Fibroblast of skin of right quadriceps (primary cell): ENCODE measurements at regions not wholly inside any gene's neighbourhood (a gene's known extent, or its start where the extent isn't known, plus 50 kb on each side); places are given as distances from the start of the nearest gene placed in this dataset.

Experiments used
- DNase-seq: peaks from one replicate; pipeline ENCODE4 v3.0.0-alpha.2; 2013

DNA sequence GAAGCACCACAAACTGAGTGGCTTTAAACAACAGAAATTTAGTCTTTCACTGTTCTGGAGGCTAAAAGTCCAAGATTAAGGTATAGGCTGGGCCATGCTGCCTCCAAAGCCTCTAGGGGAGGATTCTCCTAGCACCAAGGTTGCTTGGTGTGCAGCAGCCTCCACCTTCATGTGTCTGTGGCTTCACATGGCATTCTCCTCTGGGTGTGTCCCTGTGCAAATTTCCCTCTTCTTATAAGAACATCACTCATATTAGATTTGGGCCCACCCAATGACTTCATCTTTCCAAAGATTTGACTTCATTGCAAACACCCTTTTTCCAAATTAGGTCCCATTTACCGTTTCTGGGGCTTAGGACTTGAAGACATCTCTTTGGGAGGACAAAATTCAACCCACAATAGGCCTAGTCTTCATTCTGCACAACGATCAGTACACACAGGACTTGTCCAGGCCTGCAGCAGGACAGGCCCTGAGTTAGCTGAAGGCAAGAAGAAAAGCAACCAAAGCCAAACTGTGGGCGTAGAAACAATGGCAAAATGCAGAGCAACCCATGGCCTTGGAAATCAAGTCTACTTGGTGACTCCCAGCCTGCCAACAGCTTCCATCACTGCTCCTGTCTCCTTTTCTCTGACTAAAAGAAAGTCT, 521.2 kb upstream of the NBEA start:
- DNase-seq, result no peak

DNA sequence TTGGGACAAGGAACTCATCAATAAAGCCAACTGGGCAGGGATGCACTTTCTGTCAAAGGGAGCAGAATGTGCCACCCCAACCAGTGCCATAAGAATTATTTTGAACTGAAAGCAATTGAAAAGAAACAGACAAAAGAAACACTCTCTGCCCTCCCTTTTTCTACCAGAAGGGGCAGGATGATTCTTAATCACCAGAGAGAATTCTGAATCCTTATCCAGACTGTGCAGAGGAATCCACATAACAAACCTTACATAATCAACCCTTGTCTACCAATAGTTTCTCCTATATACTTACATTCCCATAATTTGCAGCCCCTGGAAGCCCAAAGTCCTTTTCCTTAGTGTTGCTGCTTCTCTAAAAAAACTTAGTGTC, 520.7 kb upstream of the NBEA start:
- DNase-seq, result no peak

DNA sequence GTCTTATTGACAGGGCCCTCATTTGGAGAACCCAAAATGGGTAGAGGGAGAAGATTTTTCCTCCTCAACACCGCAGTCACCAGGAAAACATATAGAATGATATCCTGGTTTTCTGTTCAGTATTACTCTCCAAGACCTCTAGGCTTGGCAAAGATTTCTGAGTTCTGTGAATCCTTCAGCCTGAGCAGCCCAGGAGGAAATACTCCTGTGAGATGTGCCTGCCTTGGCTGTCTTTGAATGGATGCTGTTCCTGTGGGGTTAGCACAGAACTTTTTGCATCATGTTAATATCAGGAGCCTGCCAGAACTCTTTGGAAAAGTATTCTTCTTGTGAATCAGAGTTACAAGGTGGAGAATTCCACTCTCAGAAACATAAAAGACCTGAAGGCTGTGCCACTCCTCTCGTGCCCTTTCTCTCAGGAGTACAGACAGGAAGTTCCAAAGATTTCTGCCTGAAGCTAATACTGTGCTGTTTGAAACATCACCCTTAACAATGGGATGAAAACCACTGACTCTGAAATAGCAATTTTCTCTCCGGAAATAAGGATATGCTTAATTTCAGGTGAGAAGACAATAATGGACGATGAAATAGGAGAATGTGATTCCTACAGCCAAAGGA, 520.1 kb upstream of the NBEA start:
- no peak for DNase-seq

DNA sequence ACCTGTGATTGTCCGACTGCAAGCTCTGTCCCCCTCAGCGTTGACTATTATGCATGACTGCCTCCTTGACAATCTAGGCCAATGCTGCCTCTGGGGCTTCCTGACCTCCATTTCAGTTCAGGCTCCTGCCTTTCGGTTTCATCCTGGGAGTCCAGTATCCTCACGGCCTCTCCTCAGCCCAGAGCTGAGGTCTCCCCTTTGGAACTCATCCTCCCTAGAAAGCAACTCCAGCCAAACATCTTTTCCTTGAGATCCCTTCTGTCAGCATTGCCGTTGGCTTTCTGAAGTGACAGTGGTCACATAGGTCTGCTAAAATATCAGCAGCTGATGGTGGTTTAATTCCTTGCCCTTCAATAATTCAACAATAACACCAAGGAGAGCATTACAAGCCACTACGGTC, 519.1 kb upstream of the NBEA start:
- no peak for DNase-seq

DNA sequence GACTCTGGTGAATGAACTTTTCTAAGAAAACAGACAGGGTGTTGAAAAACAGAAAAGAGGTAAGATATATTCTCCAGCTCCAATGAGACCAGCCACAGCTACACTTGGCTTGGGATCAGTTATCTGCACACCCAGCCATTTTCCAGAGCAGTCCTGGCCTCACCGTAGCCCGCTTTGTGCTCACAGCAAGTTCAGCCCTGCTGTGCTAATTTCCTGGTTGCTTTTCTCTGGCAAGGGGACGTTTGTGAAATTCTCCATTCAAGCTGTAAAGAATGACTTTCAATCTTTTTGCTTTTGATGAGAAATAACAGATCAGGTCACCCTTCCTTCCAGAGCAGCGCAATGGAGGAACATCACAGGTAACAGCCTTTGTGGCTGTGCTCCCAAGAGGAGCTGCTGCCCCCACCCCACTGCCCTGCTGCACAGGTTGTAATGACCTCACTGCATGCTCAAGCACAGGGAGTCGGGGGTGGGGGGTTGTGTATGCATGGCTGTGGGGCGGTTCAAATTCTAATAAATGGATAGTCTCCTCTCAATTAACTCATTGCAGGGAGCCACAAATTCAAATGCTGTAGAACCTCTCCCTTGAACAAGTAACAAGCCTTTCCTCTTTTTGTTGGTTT, 516.6 kb upstream of the NBEA start:
- DNase-seq, result no peak

DNA sequence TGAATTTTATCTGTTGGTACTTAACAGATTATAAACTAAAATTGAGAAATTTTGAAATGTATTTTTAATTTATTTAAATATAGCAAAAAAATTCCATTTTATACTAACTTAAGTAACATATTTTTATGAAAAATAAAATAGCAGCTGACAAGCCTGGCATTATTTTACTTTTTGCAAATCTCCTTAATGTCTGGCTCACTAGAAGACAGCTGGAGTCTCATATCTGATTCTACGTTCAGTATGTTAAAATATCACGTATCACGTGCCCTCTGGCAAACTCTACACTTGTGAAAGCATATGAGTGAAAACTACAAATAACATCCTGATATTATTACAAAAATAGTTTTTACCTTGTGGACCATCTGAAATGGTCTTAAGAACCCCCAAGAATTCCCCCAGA, 513.2 kb upstream of the NBEA start:
- DNase-seq, result no peak

DNA sequence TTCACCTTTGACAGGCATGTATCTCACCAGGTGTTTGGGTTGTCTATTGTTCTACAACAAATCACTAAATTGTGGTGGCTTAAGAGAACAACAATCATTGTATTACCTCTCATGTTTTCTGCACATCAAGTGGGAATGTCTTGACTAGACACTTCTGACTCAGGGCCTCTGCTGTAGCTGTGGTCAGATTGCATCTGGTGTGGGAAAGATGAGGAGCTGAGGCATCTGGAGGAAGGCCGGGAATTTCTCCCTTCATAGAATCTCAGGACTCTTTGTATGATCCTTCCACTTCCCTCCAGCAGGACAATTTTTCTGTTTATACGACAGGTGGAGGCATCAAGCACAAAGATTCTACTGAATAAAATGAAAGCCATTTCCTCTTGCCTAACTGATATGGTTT, 511.8 kb upstream of the NBEA start:
- DNase-seq, result no peak

DNA sequence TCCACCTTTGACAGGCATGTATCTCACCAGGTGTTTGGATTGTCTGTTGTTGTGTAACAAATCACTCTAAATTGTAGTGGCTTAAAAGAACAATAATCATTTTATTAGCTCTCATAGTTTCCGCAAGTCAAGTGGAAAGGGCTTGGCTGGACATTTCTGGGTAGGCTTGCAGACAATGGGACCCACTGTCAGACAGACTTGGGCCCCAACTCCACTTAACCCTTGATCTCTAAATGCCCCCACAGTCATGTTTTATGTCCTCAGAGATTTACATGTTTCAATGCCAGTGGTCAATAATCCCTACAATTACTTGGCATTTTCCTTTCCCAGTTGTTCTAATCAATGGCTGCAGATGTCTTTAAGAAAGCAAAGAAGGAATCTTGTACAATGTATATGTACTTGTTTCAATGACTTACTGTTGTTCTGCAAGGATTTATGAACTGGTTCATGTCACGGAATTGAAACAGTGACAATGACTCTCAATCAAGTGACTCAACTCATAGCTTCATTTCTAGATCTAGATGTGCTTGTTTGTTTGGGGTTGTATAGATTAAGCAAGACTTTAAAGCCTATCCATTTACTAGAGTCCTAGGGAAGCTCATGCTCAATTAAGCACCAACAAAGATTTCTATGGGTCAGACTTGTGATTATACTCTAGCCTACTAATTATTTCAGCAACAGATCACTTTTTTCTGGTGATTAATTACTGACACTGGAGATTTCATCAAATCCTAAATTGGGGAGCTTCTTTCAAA, 510.1 kb upstream of the NBEA start:
- DNase-seq, result no peak

DNA sequence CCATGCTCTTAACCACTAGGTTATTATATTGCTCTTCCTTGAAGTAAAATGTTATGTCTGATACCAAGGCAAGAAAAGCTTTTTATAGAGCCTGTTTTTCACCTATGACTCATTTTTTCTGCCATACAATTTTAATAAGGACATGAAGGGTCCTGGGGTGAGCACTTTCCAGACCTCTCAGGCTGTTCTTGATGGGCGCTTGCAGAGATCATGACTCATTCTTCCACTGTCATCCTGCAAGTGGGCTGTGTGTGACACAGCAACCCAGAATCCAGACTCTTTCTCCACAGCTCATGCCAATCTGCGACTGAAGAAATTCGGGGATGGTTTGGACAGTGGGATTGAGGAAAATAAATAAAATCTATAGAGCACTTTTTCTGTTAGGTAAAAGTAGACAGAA, 506.7 kb upstream of the NBEA start:
- DNase-seq, result peak; percentile 35

DNA sequence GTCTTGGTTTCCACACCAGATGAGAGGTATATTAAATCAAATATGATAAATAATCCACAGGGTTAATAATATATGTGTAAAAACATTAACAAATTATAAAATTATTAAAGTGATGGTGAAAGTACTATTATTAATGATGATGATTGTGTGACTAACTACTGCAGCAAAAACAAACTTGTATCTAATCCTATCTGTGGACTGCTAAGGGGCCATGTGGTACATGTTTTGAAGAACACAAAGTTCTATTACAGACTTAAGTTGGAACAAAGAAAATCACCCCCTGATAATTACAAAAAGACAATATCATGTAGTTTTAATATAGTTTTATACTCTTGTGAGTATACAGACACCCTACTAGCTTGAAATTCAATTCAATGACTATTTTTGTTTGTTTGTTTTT, 504.2 kb upstream of the NBEA start:
- no peak for DNase-seq

DNA sequence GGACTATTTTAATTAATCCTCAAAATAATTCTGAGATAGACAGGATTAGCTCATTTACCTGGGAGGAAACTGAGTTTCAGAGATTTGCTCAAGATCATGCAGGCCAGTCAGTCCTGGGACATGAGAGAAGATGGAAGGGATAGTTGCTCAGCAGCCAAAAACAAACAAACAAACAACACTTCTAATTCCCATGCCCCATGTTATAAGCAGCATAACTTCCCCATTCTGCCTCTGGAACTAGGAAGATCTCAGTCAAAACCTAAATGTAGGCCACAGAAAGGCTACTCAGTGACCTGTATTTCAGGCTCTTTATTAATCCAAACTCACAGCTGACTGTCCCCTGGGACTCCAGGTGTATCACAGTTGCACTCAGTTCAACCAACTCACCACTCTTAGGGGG, 489.2 kb upstream of the NBEA start:
- DNase-seq, result no peak

DNA sequence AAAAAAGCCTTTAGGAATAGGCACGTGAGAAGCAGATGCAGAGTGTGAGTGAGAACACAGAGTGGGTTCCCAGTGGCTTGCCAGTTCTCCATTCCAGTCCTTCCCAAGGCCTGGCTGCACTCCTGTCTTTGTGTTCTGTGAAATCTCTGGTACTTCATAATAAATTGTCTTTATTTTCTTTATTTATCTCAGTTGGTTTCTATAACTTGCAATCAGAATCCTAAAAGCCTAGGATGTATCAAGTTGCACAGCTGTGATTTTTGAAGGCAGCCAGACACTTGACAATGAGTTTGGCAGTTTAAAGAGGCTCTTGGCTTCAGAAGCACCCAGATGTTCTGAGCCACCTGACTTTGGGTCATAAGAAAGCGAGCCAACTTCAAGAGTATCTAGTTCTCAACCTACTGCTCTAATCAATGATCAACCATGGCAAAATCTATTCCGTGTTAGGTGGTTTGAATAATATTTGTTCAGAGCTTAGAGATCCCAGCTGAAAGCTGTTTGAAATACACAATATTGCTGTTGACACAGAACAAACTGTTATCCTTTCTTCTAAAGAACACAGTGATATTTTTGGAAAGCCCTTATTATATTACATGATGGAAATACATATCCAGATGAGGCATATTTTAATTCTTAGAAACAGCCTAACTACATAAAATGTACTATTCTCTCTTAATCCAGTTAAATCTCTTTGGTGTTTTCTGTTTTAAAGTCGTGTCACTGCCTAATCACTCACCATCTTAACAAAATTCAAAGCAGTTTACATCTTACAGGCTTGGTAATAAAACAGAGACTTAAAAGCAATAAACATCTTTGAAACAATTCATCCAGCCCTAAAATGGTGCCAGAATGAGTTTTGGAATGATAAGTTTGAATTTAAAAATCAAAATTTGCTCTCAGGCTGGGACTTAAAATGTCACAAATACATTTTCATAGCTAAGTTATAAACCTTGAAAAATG, 483.0 kb upstream of the NBEA start:
- DNase-seq, result no peak

DNA sequence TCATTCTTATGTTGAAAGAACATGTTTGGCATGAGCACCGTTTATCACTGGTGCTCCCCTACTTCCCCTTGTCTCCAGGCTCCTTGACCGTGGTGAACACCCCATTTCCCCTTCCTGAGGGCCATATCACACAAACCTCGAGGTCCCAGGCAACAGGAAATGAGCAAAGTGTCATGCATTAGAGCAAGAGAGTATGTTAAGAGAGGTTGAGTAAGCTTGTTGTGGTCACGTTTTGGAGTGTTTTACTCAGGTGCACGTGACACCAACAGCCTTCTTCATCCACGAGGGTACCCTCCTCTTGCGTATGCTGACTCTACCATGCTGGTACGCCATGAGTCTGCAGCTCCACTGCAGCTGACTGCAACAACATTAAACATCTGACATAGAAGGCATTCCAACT, 482.2 kb upstream of the NBEA start:
- DNase-seq, result no peak

DNA sequence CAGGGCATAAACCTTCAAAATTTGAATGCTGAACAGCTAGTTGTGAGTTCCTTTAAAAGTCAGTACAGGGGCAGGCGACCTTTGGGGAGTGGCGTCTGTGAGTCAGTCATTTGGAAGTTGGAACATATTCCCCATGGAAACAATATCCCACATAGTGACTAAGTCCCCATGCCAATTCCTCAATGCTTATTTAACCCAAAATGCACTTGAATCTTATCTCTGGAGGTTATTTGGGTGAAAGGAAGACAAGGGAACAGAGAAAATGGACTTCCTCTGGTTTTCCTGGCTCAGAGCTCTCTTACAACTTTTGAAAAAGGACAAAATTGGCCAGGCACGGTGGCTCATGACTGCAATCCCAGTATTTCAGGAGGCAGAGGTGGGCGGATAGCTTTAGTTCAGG, 479.2 kb upstream of the NBEA start:
- DNase-seq, result peak; percentile 50

DNA sequence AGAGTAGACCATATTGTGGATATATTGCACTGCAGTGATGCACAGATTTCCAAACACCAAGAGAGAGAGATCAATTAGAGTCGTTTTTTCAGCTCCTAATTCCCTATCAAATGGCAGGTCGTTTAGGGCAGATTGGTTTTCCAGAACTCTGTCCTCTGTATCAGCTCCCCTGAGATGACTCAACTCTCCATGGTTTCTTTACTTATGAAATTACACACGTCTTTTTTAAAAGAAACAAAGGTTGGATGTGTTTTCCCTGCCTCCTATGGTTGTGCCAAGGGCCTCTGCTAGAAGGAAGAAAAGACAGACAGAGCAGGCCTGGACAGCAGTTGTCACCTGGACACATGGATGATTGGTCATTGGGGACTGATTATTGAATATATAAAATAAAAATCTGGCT, 478.1 kb upstream of the NBEA start:
- DNase-seq, result no peak

DNA sequence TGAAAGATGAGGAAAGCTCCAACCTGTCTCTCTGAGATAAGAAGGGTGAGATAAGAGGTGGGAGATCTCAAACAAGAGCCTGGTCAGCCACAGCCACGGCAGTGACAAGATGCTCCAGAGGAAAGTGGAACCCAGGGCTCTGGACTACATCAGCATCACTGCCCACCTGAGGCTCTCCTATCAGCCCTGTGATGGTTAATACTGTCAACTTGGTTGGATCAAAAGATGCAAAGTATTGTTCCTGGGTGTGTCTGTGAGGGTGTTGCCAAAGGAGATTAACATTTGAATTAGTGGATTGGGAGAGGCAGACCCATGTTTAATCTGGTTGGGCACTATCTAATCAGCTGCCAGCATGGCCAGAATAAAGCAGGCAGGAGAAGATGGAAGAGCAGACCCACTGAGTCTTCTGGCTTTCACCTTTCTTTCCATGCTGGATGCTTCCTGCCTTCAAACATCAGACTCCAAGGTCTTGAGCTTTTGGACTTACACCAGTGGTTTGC, 476.6 kb upstream of the NBEA start:
- no peak for DNase-seq

DNA sequence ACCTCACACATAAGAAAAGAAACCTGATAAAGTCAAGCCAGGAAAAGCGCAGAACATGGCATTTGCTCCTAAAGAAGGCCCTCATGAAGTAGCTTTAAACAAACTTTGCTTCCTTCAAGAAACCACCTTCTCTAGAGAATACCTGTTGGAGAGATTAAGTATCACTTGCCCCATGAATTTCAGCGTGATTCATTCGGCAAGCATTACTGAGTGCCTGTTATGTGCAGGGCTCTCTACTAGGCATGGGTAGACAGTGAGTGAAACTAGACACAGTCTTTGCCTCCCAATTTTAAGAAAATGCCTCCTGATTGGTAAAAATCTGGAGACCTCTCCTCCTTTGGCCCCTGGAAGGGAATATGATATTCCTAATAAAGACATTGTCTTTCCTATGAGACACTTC, 475.8 kb upstream of the NBEA start:
- no peak for DNase-seq

DNA sequence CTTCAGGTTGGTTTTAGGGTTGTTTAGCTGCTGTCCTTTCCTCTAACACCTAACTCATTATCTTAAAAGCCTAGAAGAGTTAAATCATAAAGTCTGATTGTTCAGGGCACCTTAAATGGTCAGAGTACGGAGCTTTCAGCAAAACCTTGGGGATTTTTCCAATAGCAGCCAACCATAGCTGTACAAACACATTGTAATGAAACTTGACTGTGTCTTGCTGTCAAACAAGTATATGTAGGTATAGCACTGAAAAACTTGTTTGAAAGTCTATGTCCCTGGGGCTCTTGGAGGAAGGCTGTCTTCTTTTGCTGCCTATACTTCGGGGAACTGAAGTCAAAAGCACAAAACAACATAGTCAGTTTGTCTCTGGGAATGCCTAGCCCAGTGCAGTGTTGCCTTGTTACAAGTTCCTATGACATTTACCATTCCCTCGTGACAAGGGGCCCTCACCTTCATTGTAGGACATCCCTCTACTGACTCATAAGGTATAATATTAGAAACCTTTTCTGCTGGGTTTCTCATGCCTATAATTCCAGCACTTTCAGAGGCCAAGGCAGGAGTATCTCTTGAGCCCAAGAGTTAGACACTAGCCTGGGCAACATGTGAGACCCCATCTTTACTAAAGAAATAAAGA, 474.5 kb upstream of the NBEA start:
- no peak for DNase-seq

DNA sequence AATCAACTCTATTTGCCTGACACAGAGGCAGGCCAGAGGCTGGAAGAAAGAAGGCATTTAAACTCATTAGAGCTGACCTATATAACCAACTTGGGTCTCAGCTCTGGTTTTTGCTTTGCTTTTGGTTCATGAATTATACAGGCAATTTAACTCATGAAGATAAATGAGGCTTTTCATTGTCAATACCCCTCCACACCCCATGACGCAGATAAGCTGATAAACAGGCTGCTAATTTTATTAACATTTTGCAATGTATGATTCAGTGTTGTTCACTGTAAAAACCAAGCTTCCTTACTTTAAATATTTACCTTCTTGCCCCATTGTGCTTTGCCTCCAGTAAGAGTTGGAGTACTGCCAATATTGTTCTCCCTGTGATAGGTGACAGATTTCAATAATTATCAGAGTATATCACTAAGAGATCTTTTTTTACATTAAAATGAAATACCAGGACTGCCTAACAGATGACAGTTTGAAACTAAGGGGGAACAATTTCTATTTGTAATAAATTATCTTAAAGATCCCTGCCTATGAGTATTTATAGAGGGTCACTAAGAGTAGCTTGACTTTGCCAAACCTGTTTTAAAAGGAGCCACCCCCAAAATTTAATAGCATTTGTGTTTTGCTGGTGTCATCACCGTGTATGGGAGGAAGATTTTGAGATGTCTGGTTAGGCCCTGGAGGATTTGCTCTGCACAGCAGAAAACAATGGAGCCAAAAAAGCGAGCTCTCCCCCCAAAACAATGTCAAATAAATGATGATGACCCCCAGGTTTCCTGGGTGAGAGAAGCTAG, 472.7 kb upstream of the NBEA start:
- peak; percentile 2 for DNase-seq

DNA sequence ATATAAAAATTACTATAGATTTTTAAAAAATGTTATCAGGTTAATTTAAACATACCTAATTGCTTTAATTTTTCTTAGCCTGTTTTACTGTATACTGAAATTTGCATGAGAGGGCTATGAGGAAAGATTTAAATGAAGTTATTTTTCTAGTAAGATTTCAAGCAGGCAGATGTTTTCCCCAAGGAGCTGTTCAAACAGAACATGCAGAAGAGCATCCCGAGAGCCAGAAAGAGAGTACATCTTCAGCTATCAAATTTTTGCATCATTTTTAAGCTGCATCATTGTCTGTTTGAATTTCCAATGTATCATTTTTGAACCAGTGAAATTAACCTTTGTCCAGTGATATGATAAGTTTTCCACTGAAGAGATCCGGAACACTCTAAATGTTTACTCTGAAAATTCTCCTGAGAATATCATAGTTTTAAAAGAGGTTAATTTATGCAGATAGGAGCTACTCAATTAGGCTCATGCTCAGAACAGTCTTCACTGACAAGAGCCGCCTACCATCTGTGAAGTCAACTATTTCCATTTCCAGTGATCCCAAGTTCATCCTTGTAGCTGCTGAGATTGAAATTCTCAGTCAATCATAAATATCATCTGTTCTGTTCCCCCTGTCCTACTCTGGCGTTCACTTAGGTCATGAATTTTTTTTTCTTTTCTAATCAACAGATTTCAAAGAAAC, 467.7 kb upstream of the NBEA start:
- DNase-seq, result no peak

DNA sequence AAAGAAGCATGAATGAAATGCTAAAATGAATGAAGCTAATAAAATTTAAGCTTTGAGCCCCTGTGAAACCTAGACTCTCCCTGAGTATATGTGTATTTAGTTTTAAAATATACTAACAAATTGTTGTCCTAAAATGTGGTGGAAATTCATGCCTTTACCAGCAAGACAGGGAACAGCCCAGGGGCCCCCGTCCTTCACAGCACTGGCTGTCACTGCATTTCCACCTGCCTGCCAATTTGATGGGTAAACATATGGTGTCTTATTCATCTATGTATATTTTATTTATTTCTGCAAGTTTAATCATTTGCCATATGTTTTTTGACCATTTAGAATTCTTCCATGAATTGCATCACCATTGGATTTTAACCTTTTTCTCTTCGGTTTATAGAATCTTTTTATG, 463.7 kb upstream of the NBEA start:
- DNase-seq, result no peak
